Progenitor cell of endocrine pancreas (in vitro differentiated cells): ENCODE measurements at regions not wholly inside any gene's neighbourhood (a gene's known extent, or its start where the extent isn't known, plus 50 kb on each side); places are given as distances from the start of the nearest gene placed in this dataset.
"Not testable (repeated sequence)": the region's sequence is repeated elsewhere in the genome, so short reads cannot be mapped to it uniquely, and the experiment has no call there.

Source experiments
- DNase-seq: peaks from one replicate; pipeline ENCODE4 v3.0.0; 2021; ENCODE audit warnings: low spot score; ENCODE audit not compliant: unreplicated experiment
- H3K27ac Mint-ChIP-seq: 2 replicates; pipeline ENCODE4 v1.8.0; 2021; ENCODE audit warnings: mild to moderate bottlenecking, moderate library complexity, mixed read lengths
- H3K27me3 Mint-ChIP-seq: 2 replicates; pipeline ENCODE4 v1.8.0; 2021; ENCODE audit warnings: mixed read lengths
- H3K36me3 Mint-ChIP-seq: 2 replicates; pipeline ENCODE4 v1.8.0; 2022; ENCODE audit warnings: mixed read lengths; ENCODE audit not compliant: insufficient read depth
- H3K4me1 Mint-ChIP-seq: 2 replicates; pipeline ENCODE4 v1.8.0; 2021; ENCODE audit warnings: low read depth, mixed read lengths
- H3K4me3 Mint-ChIP-seq: 2 replicates; pipeline ENCODE4 v1.8.0; 2021; ENCODE audit warnings: low read depth, mild to moderate bottlenecking, moderate library complexity, mixed read lengths
- H3K9me3 Mint-ChIP-seq: 2 replicates; pipeline ENCODE4 v1.8.0; 2021; ENCODE audit warnings: low read depth, mixed read lengths
- TF ChIP-seq, protein P1 (sequence below): fragments of 200-600 bp; sonication (generic); IDR thresholded peaks from one replicate; pipeline ENCODE4 v1.5.0; 2021; ENCODE audit warnings: antibody characterized with exemption, mild to moderate bottlenecking; ENCODE audit not compliant: unreplicated experiment

DNA sequence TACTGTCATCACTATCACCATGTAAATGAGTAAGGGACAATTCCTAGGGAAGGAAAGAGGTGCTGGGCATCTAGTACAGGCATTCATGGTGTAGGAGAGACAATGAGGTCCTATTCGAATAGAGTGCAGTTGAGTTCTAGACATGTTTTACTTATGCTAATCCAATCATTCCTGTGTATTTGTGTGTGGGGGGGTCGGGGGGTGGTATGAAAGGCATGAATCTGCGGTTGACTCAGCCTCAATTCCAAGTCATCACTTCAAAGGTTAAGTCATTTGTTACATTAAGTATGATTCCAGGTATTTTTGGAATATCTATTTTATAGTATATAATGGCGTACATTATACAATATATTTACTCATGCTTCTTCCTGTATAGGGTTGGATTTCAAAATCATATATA is 163.1 kb upstream of the GALNT15 start:
- peaks cover 4% of the 10 kb centered on the region for H3K9me3 Mint-ChIP-seq
- H3K36me3 Mint-ChIP-seq, result peaks cover 2% of the 10 kb centered on the region
- H3K27ac Mint-ChIP-seq, result no peak overlapping the region
- no peak for DNase-seq
- TF ChIP-seq, protein P1, sequence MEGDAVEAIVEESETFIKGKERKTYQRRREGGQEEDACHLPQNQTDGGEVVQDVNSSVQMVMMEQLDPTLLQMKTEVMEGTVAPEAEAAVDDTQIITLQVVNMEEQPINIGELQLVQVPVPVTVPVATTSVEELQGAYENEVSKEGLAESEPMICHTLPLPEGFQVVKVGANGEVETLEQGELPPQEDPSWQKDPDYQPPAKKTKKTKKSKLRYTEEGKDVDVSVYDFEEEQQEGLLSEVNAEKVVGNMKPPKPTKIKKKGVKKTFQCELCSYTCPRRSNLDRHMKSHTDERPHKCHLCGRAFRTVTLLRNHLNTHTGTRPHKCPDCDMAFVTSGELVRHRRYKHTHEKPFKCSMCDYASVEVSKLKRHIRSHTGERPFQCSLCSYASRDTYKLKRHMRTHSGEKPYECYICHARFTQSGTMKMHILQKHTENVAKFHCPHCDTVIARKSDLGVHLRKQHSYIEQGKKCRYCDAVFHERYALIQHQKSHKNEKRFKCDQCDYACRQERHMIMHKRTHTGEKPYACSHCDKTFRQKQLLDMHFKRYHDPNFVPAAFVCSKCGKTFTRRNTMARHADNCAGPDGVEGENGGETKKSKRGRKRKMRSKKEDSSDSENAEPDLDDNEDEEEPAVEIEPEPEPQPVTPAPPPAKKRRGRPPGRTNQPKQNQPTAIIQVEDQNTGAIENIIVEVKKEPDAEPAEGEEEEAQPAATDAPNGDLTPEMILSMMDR, result no peak
- H3K27me3 Mint-ChIP-seq, result no peaks in the 10 kb centered on the region
- H3K4me3 Mint-ChIP-seq, result no peak overlapping the region
- H3K4me1 Mint-ChIP-seq, result no peaks in the 10 kb centered on the region

DNA sequence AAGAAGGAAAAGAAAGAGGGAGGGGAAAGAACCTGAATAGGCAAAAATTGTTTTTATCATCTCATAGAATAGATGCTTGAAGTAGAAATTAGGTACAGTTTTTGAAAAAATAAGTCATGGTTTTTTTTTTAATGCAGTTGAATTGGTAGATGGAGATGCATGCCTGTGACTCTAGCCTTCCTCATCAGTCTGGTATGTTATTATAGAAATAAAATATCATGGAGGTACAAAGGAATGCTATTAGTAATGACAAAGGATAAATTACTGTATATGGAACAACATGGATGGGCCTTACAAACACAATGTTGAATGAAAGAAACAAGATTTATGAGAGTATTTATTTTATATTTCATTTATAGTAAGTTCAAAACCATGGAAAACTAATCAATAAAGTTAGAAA is 162.4 kb upstream of the GALNT15 start:
- no peaks in the 10 kb centered on the region for H3K27me3 Mint-ChIP-seq
- H3K4me3 Mint-ChIP-seq, result no peak overlapping the region
- TF ChIP-seq, protein P1, result no peak
- H3K9me3 Mint-ChIP-seq, result peaks cover 4% of the 10 kb centered on the region
- peaks cover 2% of the 10 kb centered on the region for H3K36me3 Mint-ChIP-seq
- peak overlapping the region; percentile 47 for H3K27ac Mint-ChIP-seq
- H3K4me1 Mint-ChIP-seq, result no peaks in the 10 kb centered on the region
- DNase-seq, result no peak

DNA sequence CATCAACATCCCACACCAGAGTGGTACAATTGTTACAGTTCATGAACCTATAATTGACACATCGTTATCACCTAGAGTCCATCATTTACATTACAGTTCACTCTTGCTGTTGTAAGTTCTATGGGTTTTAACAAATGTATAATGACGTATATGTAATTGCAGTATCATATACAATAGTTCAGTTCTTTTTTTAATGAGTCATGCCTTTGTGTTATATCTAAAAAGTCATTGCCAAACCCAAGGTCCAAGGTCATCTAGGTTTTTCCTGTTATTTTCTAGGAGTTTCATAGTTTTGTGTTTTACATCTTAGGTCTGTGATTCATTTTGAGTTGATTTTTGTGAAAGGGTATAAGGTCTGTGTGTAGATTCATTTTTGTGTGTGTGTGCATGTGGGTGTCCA is 160.9 kb upstream of the GALNT15 start:
- H3K27me3 Mint-ChIP-seq, result no peaks in the 10 kb centered on the region
- H3K36me3 Mint-ChIP-seq, result no peaks in the 10 kb centered on the region
- H3K4me3 Mint-ChIP-seq, result no peak overlapping the region
- H3K27ac Mint-ChIP-seq, result no peak overlapping the region
- no peaks in the 10 kb centered on the region for H3K9me3 Mint-ChIP-seq
- no peaks in the 10 kb centered on the region for H3K4me1 Mint-ChIP-seq
- no peak for DNase-seq
- TF ChIP-seq, protein P1, result no peak

DNA sequence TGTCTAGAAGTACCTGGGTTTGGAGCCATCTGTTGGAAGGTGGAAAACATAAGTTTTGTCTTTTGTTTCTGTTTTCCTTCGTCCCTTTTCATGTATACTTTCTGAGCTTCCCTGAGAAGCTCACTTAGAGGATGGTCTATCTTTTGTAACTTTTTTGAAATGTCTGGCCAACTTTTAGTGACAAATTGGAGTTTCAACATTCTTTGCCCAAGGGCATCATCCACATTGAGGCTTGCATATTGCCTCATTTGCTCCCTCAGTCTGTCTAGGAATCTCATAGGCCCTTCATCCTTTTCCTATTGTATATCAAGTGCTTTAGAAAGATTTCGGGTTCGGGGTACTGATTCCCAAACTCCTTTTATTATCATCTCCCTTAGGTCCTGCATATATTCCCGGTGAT is 152.7 kb upstream of the GALNT15 start:
- H3K27me3 Mint-ChIP-seq, H3K4me3 Mint-ChIP-seq: not testable (repeated sequence)

DNA sequence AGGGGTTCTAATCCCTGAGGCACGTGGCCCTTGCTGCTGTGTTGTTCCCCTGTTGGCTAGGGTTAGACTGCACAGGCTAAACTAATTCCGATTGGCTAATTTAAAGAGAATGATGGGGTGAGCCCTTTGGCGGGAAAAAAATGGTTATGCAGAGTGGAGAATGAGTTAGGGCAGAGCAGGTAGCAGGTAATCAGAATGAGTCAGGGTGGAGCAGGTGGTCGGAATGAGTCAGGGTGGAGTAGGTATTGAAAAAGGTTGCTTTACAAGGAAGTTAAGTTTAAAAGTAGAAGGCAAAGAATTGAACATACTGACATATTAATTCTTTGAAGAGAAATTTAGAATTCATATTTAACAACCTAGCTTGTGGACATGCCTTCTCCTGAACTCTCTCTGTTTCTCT is 150.6 kb upstream of the GALNT15 start:
- H3K27ac Mint-ChIP-seq, H3K4me1 Mint-ChIP-seq, DNase-seq, H3K36me3 Mint-ChIP-seq, H3K9me3 Mint-ChIP-seq, H3K27me3 Mint-ChIP-seq, H3K4me3 Mint-ChIP-seq: not testable (repeated sequence)

More for the DNA sequence above, 152.7 kb upstream of the GALNT15 start:
- not testable (repeated sequence) for H3K36me3 Mint-ChIP-seq, H3K4me1 Mint-ChIP-seq, DNase-seq, H3K27ac Mint-ChIP-seq, H3K9me3 Mint-ChIP-seq

DNA sequence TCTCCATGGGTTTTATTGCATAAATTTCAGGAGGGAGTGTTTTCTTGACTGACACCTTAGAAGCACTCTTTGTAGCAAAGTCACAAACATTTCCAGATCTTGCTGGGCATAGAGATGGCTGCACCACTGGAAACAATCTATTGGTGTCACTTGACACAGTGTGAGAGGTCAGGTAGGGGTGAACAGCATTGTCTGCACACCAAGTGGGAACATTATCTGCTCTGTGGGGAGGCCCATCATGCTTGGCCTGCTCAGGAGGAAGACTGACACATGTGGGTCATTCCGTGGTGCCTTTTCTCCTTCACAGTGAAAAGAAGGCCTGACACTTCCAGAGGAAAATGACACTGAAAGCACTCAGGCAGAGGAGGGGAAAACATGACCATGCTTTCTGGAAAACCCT is 149.9 kb upstream of the GALNT15 start:
- Mint-ChIP-seq H3K4me1 (peaks cover 9% of the 10 kb centered on the region), H3K27ac (no peak overlapping the region), H3K4me3 (no peak overlapping the region), H3K27me3 (no peaks in the 10 kb centered on the region), H3K9me3 (peaks cover 4% of the 10 kb centered on the region), H3K36me3 (no peaks in the 10 kb centered on the region)
- TF ChIP-seq, protein P1, result no peak
- no peak for DNase-seq
